Activated T-helper 1 cell treated with Interleukin-2 at 50 U/mL for 16 hours (primary cell): ENCODE measurements at regions not wholly inside any gene's neighbourhood (a gene's known extent, or its start where the extent isn't known, plus 50 kb on each side); places are given as distances from the start of the nearest gene placed in this dataset.

Experiments used
- DNase-seq: peaks from one replicate; pipeline ENCODE4 v3.0.0-alpha.2; 2020; ENCODE audit warnings: low read depth

- DNase-seq = no peak
Observed at GRCh38 chr2:12419803-12420202, 296.9 kb upstream of the TRIB2 start.

- no peak for DNase-seq
Observed at GRCh38 chr2:12421046-12421445, 295.7 kb upstream of the TRIB2 start.

GRCh38 chr2:12424219-12424618, 292.5 kb upstream of the TRIB2 start:
- no peak for DNase-seq

GRCh38 chr2:12424809-12425208, 291.9 kb upstream of the TRIB2 start:
- DNase-seq = no peak

GRCh38 chr2:12428324-12428723, 288.4 kb upstream of the TRIB2 start:
- DNase-seq = no peak

- no peak for DNase-seq
Observed at GRCh38 chr2:12428786-12429185, 287.9 kb upstream of the TRIB2 start.

GRCh38 chr2:12429779-12430406, 286.8 kb upstream of the TRIB2 start:
- DNase-seq = no peak

- DNase-seq = no peak
Observed at GRCh38 chr2:12430407-12431133, 286.2 kb upstream of the TRIB2 start.

- no peak for DNase-seq
Observed at GRCh38 chr2:12432985-12433625, 283.6 kb upstream of the TRIB2 start.

- DNase-seq = no peak
Observed at GRCh38 chr2:12433626-12433990, 283.1 kb upstream of the TRIB2 start.

GRCh38 chr2:12434630-12435098, 282.1 kb upstream of the TRIB2 start:
- no peak for DNase-seq

GRCh38 chr2:12435430-12436222, 281.1 kb upstream of the TRIB2 start:
- no peak for DNase-seq

- DNase-seq = no peak
Observed at GRCh38 chr2:12436483-12436882, 280.3 kb upstream of the TRIB2 start.

- no peak for DNase-seq
Observed at GRCh38 chr2:12436935-12437561, 279.7 kb upstream of the TRIB2 start.

- no peak for DNase-seq
Observed at GRCh38 chr2:12440731-12441130, 276.0 kb upstream of the TRIB2 start.

GRCh38 chr2:12441750-12442475, 274.8 kb upstream of the TRIB2 start:
- no peak for DNase-seq

- no peak for DNase-seq
Observed at GRCh38 chr2:12442476-12442847, 274.3 kb upstream of the TRIB2 start.

GRCh38 chr2:12448846-12449505, 267.8 kb upstream of the TRIB2 start:
- DNase-seq = no peak

- DNase-seq = no peak
Observed at GRCh38 chr2:12451726-12452125, 265.0 kb upstream of the TRIB2 start.

- DNase-seq = no peak
Observed at GRCh38 chr2:12452185-12452584, 264.6 kb upstream of the TRIB2 start.

- no peak for DNase-seq
Observed at GRCh38 chr2:12453731-12454130, 263.0 kb upstream of the TRIB2 start.
